SK-N-SH treated with all-trans-retinoic acid at 6 μM for 48 hours (cell line): ENCODE measurements at regions not wholly inside any gene's neighbourhood (a gene's known extent, or its start where the extent isn't known, plus 50 kb on each side); places are given as distances from the start of the nearest gene placed in this dataset.

Experiments used
- ATAC-seq: fragments of 200-7000 bp; cut with Tn5 transposase; 3 replicates; pipeline ENCODE4 v1.9.1; 2020; ENCODE audit warnings: mild to moderate bottlenecking, moderate library complexity
- ARNTL ChIP-seq: fragments of 450-650 bp; formaldehyde crosslinking; IDR thresholded peaks from 2 replicates; pipeline ENCODE4 v1.5.0; 2020; ENCODE audit warnings: low read depth, mild to moderate bottlenecking, moderate library complexity, borderline replicate concordance
- BACH2 ChIP-seq: fragments of 250-450 bp; sonication (Bioruptor Pico); IDR thresholded peaks from 2 replicates; pipeline ENCODE4 v1.9.0; 2021; ENCODE audit warnings: mild to moderate bottlenecking, borderline replicate concordance
- CSDC2 ChIP-seq: fragments of 250-450 bp; sonication (Bioruptor Pico); IDR thresholded peaks from 2 replicates; pipeline ENCODE4 v1.5.0; 2020; ENCODE audit warnings: mild to moderate bottlenecking, moderate library complexity
- ESRRG ChIP-seq: fragments of 250-450 bp; sonication (Bioruptor Pico); IDR thresholded peaks from 2 replicates; pipeline ENCODE4 v1.6.1; 2021; ENCODE audit warnings: mild to moderate bottlenecking
- GLIS3 ChIP-seq: fragments of 250-450 bp; sonication (Bioruptor Pico); IDR thresholded peaks from 2 replicates; pipeline ENCODE4 v1.5.0; 2020; ENCODE audit warnings: mild to moderate bottlenecking, moderate library complexity
- ISL1 ChIP-seq: fragments of 250-450 bp; sonication (Bioruptor Pico); IDR thresholded peaks from 2 replicates; pipeline ENCODE4 v2.1.2; 2022; ENCODE audit warnings: mild to moderate bottlenecking, moderate library complexity
- RARB ChIP-seq: fragments of 250-450 bp; sonication (Bioruptor Pico); IDR thresholded peaks from 2 replicates; pipeline ENCODE4 v1.8.0; 2021; ENCODE audit warnings: mild to moderate bottlenecking, moderate library complexity
- SNAI2 ChIP-seq: fragments of 250-450 bp; sonication (Bioruptor Pico); IDR thresholded peaks from 2 replicates; pipeline ENCODE4 v1.5.0; 2020; ENCODE audit warnings: mild to moderate bottlenecking, moderate library complexity
- TCF4 ChIP-seq: fragments of 250-450 bp; sonication (Bioruptor Pico); IDR thresholded peaks from 2 replicates; pipeline ENCODE4 v1.8.0; 2021; ENCODE audit warnings: mild to moderate bottlenecking, moderate library complexity, borderline replicate concordance
- TOX ChIP-seq: fragments of 250-450 bp; sonication (Bioruptor Pico); IDR thresholded peaks from 2 replicates; pipeline ENCODE4 v1.8.0; 2021; ENCODE audit warnings: mild to moderate bottlenecking, moderate library complexity, borderline replicate concordance
- ZFP3 ChIP-seq: fragments of 250-450 bp; sonication (Bioruptor Pico); IDR thresholded peaks from 2 replicates; pipeline ENCODE4 v1.5.0; 2020; ENCODE audit warnings: mild to moderate bottlenecking, moderate library complexity
- ZFP30 ChIP-seq: fragments of 450-650 bp; formaldehyde crosslinking; IDR thresholded peaks from 2 replicates; pipeline ENCODE4 v1.5.0; 2022; ENCODE audit warnings: mild to moderate bottlenecking, moderate library complexity
- ZNF565 ChIP-seq: fragments of 450-650 bp; formaldehyde crosslinking; conservative IDR thresholded peaks from 2 replicates; pipeline ENCODE4 v1.5.0; 2020; ENCODE audit warnings: low read depth, mild to moderate bottlenecking, moderate library complexity
- ZNF70 ChIP-seq: fragments of 450-650 bp; formaldehyde crosslinking; IDR thresholded peaks from 2 replicates; pipeline ENCODE4 v1.5.0; 2020; ENCODE audit warnings: mild to moderate bottlenecking, moderate library complexity
- ZNF8 ChIP-seq: fragments of 450-650 bp; formaldehyde crosslinking; IDR thresholded peaks from 2 replicates; pipeline ENCODE4 v1.5.0; 2020; ENCODE audit warnings: mild to moderate bottlenecking, moderate library complexity
- TF ChIP-seq, protein P1 (sequence below): fragments of 250-450 bp; sonication (Bioruptor Pico); IDR thresholded peaks from 2 replicates; pipeline ENCODE4 v1.8.0; 2020; ENCODE audit warnings: mild to moderate bottlenecking, moderate library complexity, borderline replicate concordance
- TF ChIP-seq, protein P2 (sequence below): fragments of 250-450 bp; sonication (Bioruptor Pico); IDR thresholded peaks from 2 replicates; pipeline ENCODE4 v1.5.1; 2021; ENCODE audit warnings: mild to moderate bottlenecking, moderate library complexity
- TF ChIP-seq, protein P3 (sequence below): fragments of 250-450 bp; sonication (Bioruptor Pico); IDR thresholded peaks from 2 replicates; pipeline ENCODE4 v1.5.0; 2020; ENCODE audit warnings: mild to moderate bottlenecking, moderate library complexity
- TF ChIP-seq, protein P4 (sequence below): fragments of 250-450 bp; sonication (Bioruptor Pico); IDR thresholded peaks from 2 replicates; pipeline ENCODE4 v1.8.0; 2021; ENCODE audit warnings: low read depth, mild to moderate bottlenecking, moderate library complexity, borderline replicate concordance
- TF ChIP-seq, protein P5 (sequence below): fragments of 250-450 bp; sonication (Bioruptor Pico); IDR thresholded peaks from 2 replicates; pipeline ENCODE4 v1.5.1; 2020; ENCODE audit warnings: low read depth, mild to moderate bottlenecking, moderate library complexity

DNA sequence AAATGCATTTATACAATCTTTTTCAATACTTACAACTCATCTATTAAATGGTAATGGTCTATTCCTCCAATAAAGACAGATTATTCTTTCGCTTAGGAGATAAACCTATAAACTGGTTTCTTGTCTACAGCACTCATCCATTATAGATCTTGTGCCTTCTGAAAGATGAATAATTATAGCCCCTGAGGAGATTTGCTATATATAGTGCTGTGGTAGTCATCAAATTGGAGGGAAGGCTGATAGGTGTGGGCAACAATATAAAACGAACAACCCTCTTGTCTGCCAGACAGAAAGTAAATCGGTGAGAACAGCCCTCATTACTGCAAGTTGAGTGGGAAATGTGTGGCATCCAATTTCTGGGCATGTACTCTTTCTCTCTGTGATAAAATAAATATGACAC is 292.5 kb upstream of the CNR1 start (continued):
- TF ChIP-seq, protein P1, sequence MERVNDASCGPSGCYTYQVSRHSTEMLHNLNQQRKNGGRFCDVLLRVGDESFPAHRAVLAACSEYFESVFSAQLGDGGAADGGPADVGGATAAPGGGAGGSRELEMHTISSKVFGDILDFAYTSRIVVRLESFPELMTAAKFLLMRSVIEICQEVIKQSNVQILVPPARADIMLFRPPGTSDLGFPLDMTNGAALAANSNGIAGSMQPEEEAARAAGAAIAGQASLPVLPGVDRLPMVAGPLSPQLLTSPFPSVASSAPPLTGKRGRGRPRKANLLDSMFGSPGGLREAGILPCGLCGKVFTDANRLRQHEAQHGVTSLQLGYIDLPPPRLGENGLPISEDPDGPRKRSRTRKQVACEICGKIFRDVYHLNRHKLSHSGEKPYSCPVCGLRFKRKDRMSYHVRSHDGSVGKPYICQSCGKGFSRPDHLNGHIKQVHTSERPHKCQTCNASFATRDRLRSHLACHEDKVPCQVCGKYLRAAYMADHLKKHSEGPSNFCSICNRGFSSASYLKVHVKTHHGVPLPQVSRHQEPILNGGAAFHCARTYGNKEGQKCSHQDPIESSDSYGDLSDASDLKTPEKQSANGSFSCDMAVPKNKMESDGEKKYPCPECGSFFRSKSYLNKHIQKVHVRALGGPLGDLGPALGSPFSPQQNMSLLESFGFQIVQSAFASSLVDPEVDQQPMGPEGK (CRISPR knock-in tag), result no peak
- no peak for TF ChIP-seq TOX (CRISPR knock-in tag)
- no peak for TF ChIP-seq ZFP30 (CRISPR knock-in tag)
- TF ChIP-seq ISL1 (CRISPR knock-in tag), result no peak
- TF ChIP-seq ZNF565, result no peak
- no peak for TF ChIP-seq RARB (CRISPR knock-in tag)
- TF ChIP-seq, protein P2, sequence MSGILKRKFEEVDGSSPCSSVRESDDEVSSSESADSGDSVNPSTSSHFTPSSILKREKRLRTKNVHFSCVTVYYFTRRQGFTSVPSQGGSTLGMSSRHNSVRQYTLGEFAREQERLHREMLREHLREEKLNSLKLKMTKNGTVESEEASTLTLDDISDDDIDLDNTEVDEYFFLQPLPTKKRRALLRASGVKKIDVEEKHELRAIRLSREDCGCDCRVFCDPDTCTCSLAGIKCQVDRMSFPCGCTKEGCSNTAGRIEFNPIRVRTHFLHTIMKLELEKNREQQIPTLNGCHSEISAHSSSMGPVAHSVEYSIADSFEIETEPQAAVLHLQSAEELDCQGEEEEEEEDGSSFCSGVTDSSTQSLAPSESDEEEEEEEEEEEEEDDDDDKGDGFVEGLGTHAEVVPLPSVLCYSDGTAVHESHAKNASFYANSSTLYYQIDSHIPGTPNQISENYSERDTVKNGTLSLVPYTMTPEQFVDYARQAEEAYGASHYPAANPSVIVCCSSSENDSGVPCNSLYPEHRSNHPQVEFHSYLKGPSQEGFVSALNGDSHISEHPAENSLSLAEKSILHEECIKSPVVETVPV (CRISPR knock-in tag), result no peak
- TF ChIP-seq ZFP3, result no peak

DNA sequence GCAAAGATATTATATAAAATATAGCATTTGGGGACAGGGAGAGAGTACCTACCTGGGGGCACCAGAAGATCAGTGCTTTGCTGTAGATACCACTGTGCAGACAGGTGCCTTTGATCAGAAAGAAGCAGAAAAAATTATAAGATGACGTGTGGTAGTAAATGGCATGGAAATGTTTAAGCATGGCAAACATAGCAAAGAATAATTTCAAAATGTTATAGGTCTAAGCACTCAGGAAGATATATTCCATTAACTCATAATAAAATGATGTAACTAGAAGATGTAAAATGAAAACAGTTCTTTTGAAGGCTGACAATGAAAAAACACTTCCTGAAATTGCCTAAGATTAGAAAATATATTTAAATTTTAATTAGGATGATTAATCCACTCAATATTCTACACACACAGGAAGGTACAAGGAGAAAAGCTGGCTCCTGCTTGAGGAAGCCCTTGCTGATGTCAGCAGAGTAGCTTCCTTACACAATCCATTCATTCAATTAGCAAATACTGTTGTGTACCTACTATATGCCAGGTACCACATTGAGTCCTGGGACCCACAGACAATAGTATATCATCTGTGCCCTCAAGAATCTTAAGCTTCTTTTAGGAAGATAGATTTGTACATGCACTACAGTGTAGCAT is 290.2 kb upstream of the CNR1 start:
- TF ChIP-seq TCF4 (CRISPR knock-in tag) (no peak), SNAI2 (CRISPR knock-in tag) (no peak), ZNF8 (CRISPR knock-in tag) (no peak), BACH2 (no peak), CSDC2 (CRISPR knock-in tag) (no peak), ARNTL (no peak), ESRRG (CRISPR knock-in tag) (no peak), GLIS3 (CRISPR knock-in tag) (no peak)
- TF ChIP-seq, protein P3, sequence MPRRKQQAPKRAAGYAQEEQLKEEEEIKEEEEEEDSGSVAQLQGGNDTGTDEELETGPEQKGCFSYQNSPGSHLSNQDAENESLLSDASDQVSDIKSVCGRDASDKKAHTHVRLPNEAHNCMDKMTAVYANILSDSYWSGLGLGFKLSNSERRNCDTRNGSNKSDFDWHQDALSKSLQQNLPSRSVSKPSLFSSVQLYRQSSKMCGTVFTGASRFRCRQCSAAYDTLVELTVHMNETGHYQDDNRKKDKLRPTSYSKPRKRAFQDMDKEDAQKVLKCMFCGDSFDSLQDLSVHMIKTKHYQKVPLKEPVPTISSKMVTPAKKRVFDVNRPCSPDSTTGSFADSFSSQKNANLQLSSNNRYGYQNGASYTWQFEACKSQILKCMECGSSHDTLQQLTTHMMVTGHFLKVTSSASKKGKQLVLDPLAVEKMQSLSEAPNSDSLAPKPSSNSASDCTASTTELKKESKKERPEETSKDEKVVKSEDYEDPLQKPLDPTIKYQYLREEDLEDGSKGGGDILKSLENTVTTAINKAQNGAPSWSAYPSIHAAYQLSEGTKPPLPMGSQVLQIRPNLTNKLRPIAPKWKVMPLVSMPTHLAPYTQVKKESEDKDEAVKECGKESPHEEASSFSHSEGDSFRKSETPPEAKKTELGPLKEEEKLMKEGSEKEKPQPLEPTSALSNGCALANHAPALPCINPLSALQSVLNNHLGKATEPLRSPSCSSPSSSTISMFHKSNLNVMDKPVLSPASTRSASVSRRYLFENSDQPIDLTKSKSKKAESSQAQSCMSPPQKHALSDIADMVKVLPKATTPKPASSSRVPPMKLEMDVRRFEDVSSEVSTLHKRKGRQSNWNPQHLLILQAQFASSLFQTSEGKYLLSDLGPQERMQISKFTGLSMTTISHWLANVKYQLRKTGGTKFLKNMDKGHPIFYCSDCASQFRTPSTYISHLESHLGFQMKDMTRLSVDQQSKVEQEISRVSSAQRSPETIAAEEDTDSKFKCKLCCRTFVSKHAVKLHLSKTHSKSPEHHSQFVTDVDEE (CRISPR knock-in tag), result no peak
- TF ChIP-seq, protein P4, sequence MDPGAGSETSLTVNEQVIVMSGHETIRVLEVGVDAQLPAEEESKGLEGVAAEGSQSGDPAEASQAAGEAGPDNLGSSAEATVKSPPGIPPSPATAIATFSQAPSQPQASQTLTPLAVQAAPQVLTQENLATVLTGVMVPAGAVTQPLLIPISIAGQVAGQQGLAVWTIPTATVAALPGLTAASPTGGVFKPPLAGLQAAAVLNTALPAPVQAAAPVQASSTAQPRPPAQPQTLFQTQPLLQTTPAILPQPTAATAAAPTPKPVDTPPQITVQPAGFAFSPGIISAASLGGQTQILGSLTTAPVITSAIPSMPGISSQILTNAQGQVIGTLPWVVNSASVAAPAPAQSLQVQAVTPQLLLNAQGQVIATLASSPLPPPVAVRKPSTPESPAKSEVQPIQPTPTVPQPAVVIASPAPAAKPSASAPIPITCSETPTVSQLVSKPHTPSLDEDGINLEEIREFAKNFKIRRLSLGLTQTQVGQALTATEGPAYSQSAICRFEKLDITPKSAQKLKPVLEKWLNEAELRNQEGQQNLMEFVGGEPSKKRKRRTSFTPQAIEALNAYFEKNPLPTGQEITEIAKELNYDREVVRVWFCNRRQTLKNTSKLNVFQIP, result no peak
- TF ChIP-seq, protein P5, sequence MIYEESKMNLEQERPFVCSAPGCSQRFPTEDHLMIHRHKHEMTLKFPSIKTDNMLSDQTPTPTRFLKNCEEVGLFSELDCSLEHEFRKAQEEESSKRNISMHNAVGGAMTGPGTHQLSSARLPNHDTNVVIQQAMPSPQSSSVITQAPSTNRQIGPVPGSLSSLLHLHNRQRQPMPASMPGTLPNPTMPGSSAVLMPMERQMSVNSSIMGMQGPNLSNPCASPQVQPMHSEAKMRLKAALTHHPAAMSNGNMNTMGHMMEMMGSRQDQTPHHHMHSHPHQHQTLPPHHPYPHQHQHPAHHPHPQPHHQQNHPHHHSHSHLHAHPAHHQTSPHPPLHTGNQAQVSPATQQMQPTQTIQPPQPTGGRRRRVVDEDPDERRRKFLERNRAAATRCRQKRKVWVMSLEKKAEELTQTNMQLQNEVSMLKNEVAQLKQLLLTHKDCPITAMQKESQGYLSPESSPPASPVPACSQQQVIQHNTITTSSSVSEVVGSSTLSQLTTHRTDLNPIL, result no peak
- ATAC-seq, result no peak

DNA sequence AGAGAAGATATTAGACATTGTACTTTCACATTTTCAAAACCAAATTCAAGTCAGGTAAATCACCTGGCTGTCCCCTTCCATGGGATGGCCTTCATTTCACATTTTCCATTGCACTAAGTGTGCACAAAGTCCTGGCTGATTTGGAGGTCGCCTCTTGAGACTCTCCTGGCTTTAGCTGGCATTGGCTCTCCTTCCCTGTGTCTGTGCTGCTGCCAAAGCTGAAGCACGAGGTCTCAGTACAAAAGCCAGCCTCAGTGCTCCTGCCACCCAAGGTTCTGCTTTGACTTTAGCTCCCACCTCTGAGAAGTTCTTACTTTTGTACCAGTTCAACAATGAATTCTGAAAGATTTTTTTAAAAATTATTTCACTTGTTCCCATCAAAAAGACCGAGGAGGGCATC is 289.2 kb upstream of the CNR1 start:
- no peak for TF ChIP-seq SNAI2 (CRISPR knock-in tag)
- TF ChIP-seq, all 23 proteins: peak for 0

DNA sequence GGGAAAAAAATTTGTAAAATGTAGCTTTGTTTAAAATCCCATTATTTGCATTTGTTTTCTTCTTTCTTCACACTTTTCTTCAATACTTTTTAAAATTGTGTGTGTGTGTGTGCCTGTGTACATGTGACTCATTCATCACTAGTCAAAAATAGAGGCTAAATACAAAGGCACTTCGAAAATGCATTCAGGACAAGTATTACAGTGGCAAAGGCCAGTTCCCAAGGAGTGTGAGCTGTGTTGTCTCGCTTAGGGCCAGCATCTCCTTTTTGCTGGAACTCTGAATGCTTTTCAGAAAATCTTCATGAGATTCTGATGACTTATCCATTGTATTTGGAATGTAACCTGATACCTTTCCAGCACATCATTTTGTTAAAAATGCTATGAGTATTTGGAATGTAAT is 288.5 kb upstream of the CNR1 start:
- TF ChIP-seq ZNF70 (CRISPR knock-in tag), result no peak
- no peak for ATAC-seq

More for the DNA sequence above, 289.2 kb upstream of the CNR1 start:
- ATAC-seq, result no peak
